ENCODE measurements at regions not wholly inside any gene's neighbourhood (a gene's known extent, or its start where the extent isn't known, plus 50 kb on each side); places are given as distances from the start of the nearest gene placed in this dataset.

DNA sequence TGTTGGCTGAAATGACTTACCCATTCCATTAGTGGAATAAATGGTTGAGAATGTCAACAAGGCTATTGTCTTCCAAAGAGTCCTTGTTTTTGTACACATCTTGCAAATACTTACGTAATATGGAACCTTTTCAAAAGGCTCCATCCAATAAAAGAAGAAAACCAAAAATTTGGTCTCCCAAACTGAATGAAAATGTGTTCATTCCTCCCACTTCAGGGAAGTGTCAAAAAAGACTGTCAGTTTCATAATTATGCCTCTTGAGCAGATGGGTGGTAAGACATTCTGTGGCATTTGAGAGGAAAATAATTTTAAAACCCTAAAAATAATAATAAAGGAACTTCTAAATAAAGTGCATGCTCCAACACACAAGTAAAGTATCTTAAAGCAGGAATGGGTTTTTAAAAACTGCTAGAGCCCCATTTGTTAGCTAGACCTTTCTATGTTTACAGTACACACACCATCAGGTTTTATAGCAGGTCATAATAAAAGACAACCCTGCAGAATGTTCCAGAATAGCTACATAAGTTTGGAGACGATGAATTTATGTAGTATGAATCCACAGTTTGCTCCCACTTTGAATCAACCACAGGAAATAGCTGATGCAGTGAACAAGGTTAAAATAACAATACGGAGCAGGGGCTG is 843.7 kb downstream of the LRRTM4 start:
- TF ChIP-seq POLR2A (IDR thresholded peaks at IDR 0.05; ENCODE audit: low read length) (no peak), GATA1 (IDR thresholded peaks at IDR 0.05; ENCODE audit: low read depth, low read length) (no peak)

All from erythroblast (primary cell).